ENCODE measurements at regions not wholly inside any gene's neighbourhood (a gene's known extent, or its start where the extent isn't known, plus 50 kb on each side); places are given as distances from the start of the nearest gene placed in this dataset.

GRCh38 chr11:24145411-24145810 is 351.4 kb upstream of the LUZP2 start:
- WGBS, 2 donors = 54 to 63% methylated on average over 5 of the region's 5 CpGs
- H3K4me3 ChIP-seq (ENCODE audit: low read depth, poor library complexity, severe bottlenecking) = no peak overlapping the region
- TF ChIP-seq POLR2A (IDR thresholded peaks at IDR 0.05) (no peak), CTCF (IDR thresholded peaks at IDR 0.05) (no peak)
- no peak for DNase-seq (ENCODE audit: low spot score in 2 of 2)
- intact Hi-C loops (cut with DNase I; ENCODE audit: low total_unique reads) = no loop called here

- H3K4me3 ChIP-seq (ENCODE audit: low read depth, poor library complexity, severe bottlenecking) = no peak overlapping the region
- DNase-seq (ENCODE audit: low spot score in 2 of 2) = no peak
- intact Hi-C loops (cut with DNase I; ENCODE audit: low total_unique reads) = no loop called here
- TF ChIP-seq POLR2A (IDR thresholded peaks at IDR 0.05) = no peak
- no peak for TF ChIP-seq CTCF (IDR thresholded peaks at IDR 0.05)
- WGBS, 2 donors = 88 to 92% methylated on average over 1 of the region's 1 CpG
Measured at GRCh38 chr11:24153337-24153736, 343.5 kb upstream of the LUZP2 start.

- no peak overlapping the region for H3K4me3 ChIP-seq (ENCODE audit: low read depth, poor library complexity, severe bottlenecking)
- no peak for DNase-seq (ENCODE audit: low spot score in 2 of 2)
- intact Hi-C loops (cut with DNase I; ENCODE audit: low total_unique reads) = no loop called here
- 78 to 84% methylated on average over 7 of the region's 7 CpGs for WGBS, 2 donors
- TF ChIP-seq POLR2A (IDR thresholded peaks at IDR 0.05) (no peak), CTCF (IDR thresholded peaks at IDR 0.05) (no peak)
Measured at GRCh38 chr11:24155792-24156191, 341.1 kb upstream of the LUZP2 start.

GRCh38 chr11:24157316-24157715 is 339.5 kb upstream of the LUZP2 start:
- intact Hi-C loops (cut with DNase I; ENCODE audit: low total_unique reads) = no loop called here
- no peak overlapping the region for H3K4me3 ChIP-seq (ENCODE audit: low read depth, poor library complexity, severe bottlenecking)
- no peak for TF ChIP-seq POLR2A (IDR thresholded peaks at IDR 0.05)
- TF ChIP-seq CTCF (IDR thresholded peaks at IDR 0.05) = no peak
- 42 to 68% methylated on average over 2 of the region's 2 CpGs for WGBS, 2 donors
- DNase-seq (ENCODE audit: low spot score in 2 of 2) = no peak

- TF ChIP-seq CTCF (IDR thresholded peaks at IDR 0.05) (no peak), POLR2A (IDR thresholded peaks at IDR 0.05) (no peak)
- intact Hi-C loops (cut with DNase I; ENCODE audit: low total_unique reads) = no loop called here
- DNase-seq (ENCODE audit: low spot score in 2 of 2) = no peak
- no peak overlapping the region for H3K4me3 ChIP-seq (ENCODE audit: low read depth, poor library complexity, severe bottlenecking)
- 95 to 97% methylated on average over 13 of the region's 13 CpGs for WGBS, 2 donors
Measured at GRCh38 chr11:24161587-24161986, 335.3 kb upstream of the LUZP2 start.

GRCh38 chr11:24163146-24163545 is 333.7 kb upstream of the LUZP2 start:
- 87 to 89% methylated on average over 3 of the region's 3 CpGs for WGBS, 2 donors
- no peak for DNase-seq (ENCODE audit: low spot score in 2 of 2)
- no peak overlapping the region for H3K4me3 ChIP-seq (ENCODE audit: low read depth, poor library complexity, severe bottlenecking)
- TF ChIP-seq CTCF (IDR thresholded peaks at IDR 0.05) = no peak
- TF ChIP-seq POLR2A (IDR thresholded peaks at IDR 0.05) = no peak
- intact Hi-C loops (cut with DNase I; ENCODE audit: low total_unique reads) = no loop called here
